DMS53 treated with DMSO at 0.1 percent for 48 hours (cell line): ENCODE measurements at regions not wholly inside any gene's neighbourhood (a gene's known extent, or its start where the extent isn't known, plus 50 kb on each side); places are given as distances from the start of the nearest gene placed in this dataset.
"Not testable (repeated sequence)": the region's sequence is repeated elsewhere in the genome, so short reads cannot be mapped to it uniquely, and the experiment has no call there.

ENCODE experiments used
- DNase-seq: peaks from one replicate; lab custom pipeline; 2025; ENCODE audit not compliant: unreplicated experiment; lab: John Stamatoyannopoulos, UW

- not testable (repeated sequence) for DNase-seq
These were observed 517.6 kb downstream of the TTLL7 start for GRCh38 chr1:83481284-83481683.

GRCh38 chr1:83479591-83480239 lies 519.2 kb downstream of the TTLL7 start:
- not testable (repeated sequence) for DNase-seq

- not testable (repeated sequence) for DNase-seq
These were observed 520.8 kb downstream of the TTLL7 start for GRCh38 chr1:83478127-83478526.

GRCh38 chr1:83476518-83476917 lies 522.4 kb downstream of the TTLL7 start:
- not testable (repeated sequence) for DNase-seq

GRCh38 chr1:83474946-83475345 lies 524.0 kb downstream of the TTLL7 start:
- not testable (repeated sequence) for DNase-seq

GRCh38 chr1:83473986-83474385 lies 524.9 kb downstream of the TTLL7 start:
- not testable (repeated sequence) for DNase-seq

- not testable (repeated sequence) for DNase-seq
These were observed 526.9 kb downstream of the TTLL7 start for GRCh38 chr1:83472066-83472465.

- not testable (repeated sequence) for DNase-seq
These were observed 527.7 kb downstream of the TTLL7 start for GRCh38 chr1:83471272-83471671.

GRCh38 chr1:83468336-83468735 lies 530.6 kb downstream of the TTLL7 start:
- not testable (repeated sequence) for DNase-seq

- DNase-seq: not testable (repeated sequence)
These were observed 541.1 kb downstream of the TTLL7 start for GRCh38 chr1:83457735-83458248.

- DNase-seq: not testable (repeated sequence)
These were observed 541.7 kb downstream of the TTLL7 start for GRCh38 chr1:83457281-83457680.

- DNase-seq: not testable (repeated sequence)
These were observed 543.2 kb downstream of the TTLL7 start for GRCh38 chr1:83455753-83456152.

GRCh38 chr1:83445873-83446272 lies 553.1 kb downstream of the TTLL7 start:
- not testable (repeated sequence) for DNase-seq

GRCh38 chr1:83442412-83442811 lies 556.5 kb downstream of the TTLL7 start:
- DNase-seq: not testable (repeated sequence)

GRCh38 chr1:83440586-83440985 lies 558.3 kb downstream of the TTLL7 start:
- DNase-seq: not testable (repeated sequence)

- DNase-seq: not testable (repeated sequence)
These were observed 558.9 kb downstream of the TTLL7 start for GRCh38 chr1:83440021-83440420.

- DNase-seq: not testable (repeated sequence)
These were observed 560.6 kb downstream of the TTLL7 start for GRCh38 chr1:83438316-83438715.

GRCh38 chr1:83435336-83435735 lies 563.6 kb downstream of the TTLL7 start:
- not testable (repeated sequence) for DNase-seq

- not testable (repeated sequence) for DNase-seq
These were observed 571.4 kb downstream of the TTLL7 start for GRCh38 chr1:83427566-83427965.

GRCh38 chr1:83423382-83423781 lies 575.5 kb downstream of the TTLL7 start:
- DNase-seq: not testable (repeated sequence)

GRCh38 chr1:83418558-83418957 lies 580.4 kb downstream of the TTLL7 start:
- DNase-seq: no peak

- DNase-seq: not testable (repeated sequence)
These were observed 585.2 kb downstream of the TTLL7 start for GRCh38 chr1:83413839-83414107.
